CD4-positive, alpha-beta memory T cell (primary cell): ENCODE measurements at regions not wholly inside any gene's neighbourhood (a gene's known extent, or its start where the extent isn't known, plus 50 kb on each side); places are given as distances from the start of the nearest gene placed in this dataset.
A peak's percentile ranks its signal among the peaks of the same experiment; 100 is the strongest.

Experiments
- CTCF ChIA-PET: fragments of 350-600 bp; sonication (Branson Sonifier 250); formaldehyde crosslinking; loops from one replicate; lab custom pipeline; 2021; ENCODE audit warnings: inconsistent platforms; ENCODE audit not compliant: partially characterized antibody; lab: Charles Lee
- POLR2A ChIA-PET: fragments of 350-600 bp; sonication (Branson Sonifier 250); formaldehyde crosslinking; loops from one replicate; lab custom pipeline; 2021; ENCODE audit not compliant: partially characterized antibody; lab: Charles Lee
- DNase-seq, 5 donors: peaks; one replicate each; pipeline versions ENCODE4 v3.0.0 to v3.0.0-alpha.2; 2020 to 2022; ENCODE audit warnings: mixed read lengths in 1 of 5
- H3K27ac ChIP-seq: one replicate; pipeline ENCODE4 v1.7.0; 2013; ENCODE audit warnings: low read depth, low read length
- H3K27me3 ChIP-seq: 2 replicates; pipeline ENCODE4 v1.7.0; 2013; ENCODE audit warnings: mild to moderate bottlenecking, low read length, moderate library complexity; ENCODE audit not compliant: insufficient read depth
- H3K36me3 ChIP-seq: 2 replicates; pipeline ENCODE4 v1.7.0; 2013; ENCODE audit warnings: mild to moderate bottlenecking, low read length, moderate library complexity; ENCODE audit not compliant: insufficient read depth
- H3K4me1 ChIP-seq: 2 replicates; pipeline ENCODE4 v1.7.0; 2013; ENCODE audit warnings: mild to moderate bottlenecking, low read length, moderate library complexity; ENCODE audit not compliant: insufficient read depth
- H3K4me3 ChIP-seq, 2 donors: one replicate each; pipeline ENCODE4 v1.7.0; 2013; ENCODE audit warnings: low read length in 2 of 2, mild to moderate bottlenecking in 1 of 2
- H3K9me3 ChIP-seq, 2 donors: one replicate each; pipeline ENCODE4 v1.7.0; 2013; ENCODE audit warnings: low read length in 2 of 2, control low read depth in 1 of 2; ENCODE audit not compliant: control insufficient read depth in 1 of 2
- H3K27ac Mint-ChIP-seq, 7 donors: one replicate each; pipeline ENCODE4 v1.8.0; 2020 to 2021; ENCODE audit warnings: mixed read lengths in 7 of 7, mild to moderate bottlenecking in 6 of 7, inconsistent platforms in 3 of 7, moderate library complexity in 3 of 7
- H3K27me3 Mint-ChIP-seq, 2 donors: one replicate each; pipeline ENCODE4 v1.8.0; 2020 to 2021; ENCODE audit warnings: mixed read lengths in 2 of 2
- H3K36me3 Mint-ChIP-seq, 2 donors: one replicate each; pipeline ENCODE4 v1.8.0; 2020 to 2021; ENCODE audit warnings: mixed read lengths in 2 of 2, inconsistent platforms in 1 of 2, mild to moderate bottlenecking in 1 of 2
- H3K4me1 Mint-ChIP-seq, 4 donors: one replicate each; pipeline ENCODE4 v1.8.0; 2020 to 2021; ENCODE audit warnings: mixed read lengths in 4 of 4, mild to moderate bottlenecking in 1 of 4
- H3K4me3 Mint-ChIP-seq, 8 donors: one replicate each; pipeline ENCODE4 v1.8.0; 2020 to 2021; ENCODE audit warnings: mixed read lengths in 8 of 8, mild to moderate bottlenecking in 7 of 8, moderate library complexity in 6 of 8, inconsistent platforms in 3 of 8
- H3K9me3 Mint-ChIP-seq, 8 donors: one replicate each; pipeline ENCODE4 v1.8.0; 2020 to 2021; ENCODE audit warnings: mixed read lengths in 8 of 8, mild to moderate bottlenecking in 5 of 8, inconsistent platforms in 3 of 8, moderate library complexity in 1 of 8
- intact Hi-C: fragments of 100-400 bp; cut with micrococcal nuclease; formaldehyde crosslinking; loops from one replicate; pipeline ENCODE4 v1.15.1; 2023

DNA sequence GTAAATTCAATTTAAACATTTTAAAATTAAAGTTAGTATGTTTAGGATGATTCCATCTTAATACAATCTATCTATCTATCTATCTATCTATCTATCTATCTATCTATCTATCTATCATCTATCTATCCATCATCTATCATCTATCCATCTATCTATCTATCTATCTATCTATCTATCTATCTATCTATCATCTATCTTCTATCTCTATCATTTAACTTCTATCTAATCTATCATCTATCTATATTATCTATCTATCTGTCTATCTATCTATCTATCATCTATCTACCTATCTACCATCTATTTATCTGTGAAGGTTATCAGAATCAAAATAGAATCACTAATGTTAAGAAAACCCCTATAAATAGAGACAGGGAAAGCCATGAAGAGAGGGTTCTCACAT lies 78.3 kb downstream of the RAMP3 start:
- no peak overlapping the region for H3K4me3 Mint-ChIP-seq

DNA sequence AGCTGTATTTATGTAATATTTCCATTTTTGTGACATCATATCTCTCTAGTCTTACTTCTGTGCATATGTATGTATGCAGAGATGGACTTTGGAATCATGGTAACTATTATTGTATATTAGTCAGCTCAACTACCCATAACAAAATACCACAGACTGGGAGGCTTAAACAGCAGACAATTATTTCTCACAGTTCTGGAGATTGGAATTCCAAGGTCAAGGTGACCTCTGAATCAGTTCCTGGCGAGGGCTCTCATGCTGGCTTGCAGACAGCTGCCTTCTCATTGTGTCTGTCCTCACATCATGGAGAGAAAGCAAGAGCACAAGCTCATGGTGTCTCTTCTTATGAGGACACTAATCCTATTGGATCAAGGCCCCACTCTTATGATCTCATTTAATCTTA lies 79.1 kb downstream of the RAMP3 start:
- H3K27ac ChIP-seq = no peak overlapping the region
- no peaks in the 10 kb centered on the region for H3K36me3 ChIP-seq
- ChIA-PET CTCF (no interaction called here), POLR2A (no interaction called here)
- peaks cover 0 to 3% (median 0%) of the 10 kb centered on the region in 8 donors for H3K9me3 Mint-ChIP-seq
- no peak overlapping the region for H3K27ac Mint-ChIP-seq
- intact Hi-C loops = no loop called here
- no peaks in the 10 kb centered on the region for H3K36me3 Mint-ChIP-seq
- H3K4me1 ChIP-seq = no peaks in the 10 kb centered on the region
- no peak for DNase-seq
- H3K4me1 Mint-ChIP-seq = peaks cover 0 to 3% (median 0%) of the 10 kb centered on the region in 4 donors
- H3K4me3 ChIP-seq = no peak overlapping the region
- H3K27me3 Mint-ChIP-seq = peaks cover 14 to 20% of the 10 kb centered on the region in 2 donors
- no peak overlapping the region for H3K4me3 Mint-ChIP-seq
- H3K9me3 ChIP-seq = no peaks in the 10 kb centered on the region
- H3K27me3 ChIP-seq = no peaks in the 10 kb centered on the region

More for the DNA sequence above, 78.3 kb downstream of the RAMP3 start:
- H3K27ac Mint-ChIP-seq = no peak overlapping the region
- Histone ChIP-seq H3K9me3 (no peaks in the 10 kb centered on the region), H3K36me3 (no peaks in the 10 kb centered on the region), H3K4me1 (no peaks in the 10 kb centered on the region), H3K27me3 (no peaks in the 10 kb centered on the region), H3K4me3 (no peak overlapping the region), H3K27ac (no peak overlapping the region)
- H3K27me3 Mint-ChIP-seq = peaks cover 11 to 14% of the 10 kb centered on the region in 2 donors
- peaks cover 0 to 3% (median 0%) of the 10 kb centered on the region in 8 donors for H3K9me3 Mint-ChIP-seq
- intact Hi-C loops = no loop called here
- ChIA-PET CTCF (no interaction called here), POLR2A (no interaction called here)
- peaks cover 0 to 3% (median 0%) of the 10 kb centered on the region in 4 donors for H3K4me1 Mint-ChIP-seq
- H3K36me3 Mint-ChIP-seq = no peaks in the 10 kb centered on the region
- DNase-seq = no peak

DNA sequence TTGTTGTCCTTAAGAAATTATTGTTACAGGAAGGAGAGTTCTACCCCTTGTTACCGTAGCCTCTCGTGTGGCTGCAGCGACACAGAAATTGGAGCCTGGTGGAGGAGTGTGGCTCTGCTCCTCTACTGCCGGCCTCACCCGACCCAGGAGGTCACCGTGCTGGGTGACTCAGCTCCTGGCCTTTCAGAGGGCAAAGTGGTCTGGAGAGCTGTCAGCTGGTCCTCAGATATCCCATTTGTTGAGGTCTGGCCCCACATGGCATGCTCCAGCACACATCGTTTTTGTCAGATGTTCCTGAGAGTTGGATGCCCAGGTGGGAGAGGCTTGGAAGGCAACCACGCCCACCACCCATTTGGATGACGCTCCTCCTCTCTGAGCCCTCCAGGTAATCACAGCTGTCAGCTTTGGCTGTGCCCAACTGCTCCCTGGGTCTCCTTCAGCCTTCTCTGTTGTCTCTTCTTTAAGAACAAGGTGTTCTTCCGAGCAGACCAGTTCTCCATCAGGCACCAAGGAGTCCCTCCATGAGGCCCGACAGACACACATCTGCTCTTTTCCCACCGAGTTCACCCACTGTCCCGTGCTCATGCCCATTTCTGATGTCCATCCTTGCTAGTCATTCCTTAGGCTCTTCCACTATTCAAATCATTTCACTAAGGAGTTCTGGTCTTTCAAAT lies 80.3 kb downstream of the RAMP3 start:
- DNase-seq = no peak
- peaks cover 0 to 3% (median 0%) of the 10 kb centered on the region in 8 donors for H3K9me3 Mint-ChIP-seq
- Histone ChIP-seq H3K36me3 (no peaks in the 10 kb centered on the region), H3K4me3 (no peak overlapping the region), H3K27ac (no peak overlapping the region), H3K4me1 (no peaks in the 10 kb centered on the region), H3K9me3 (no peaks in the 10 kb centered on the region), H3K27me3 (no peaks in the 10 kb centered on the region)
- no peaks in the 10 kb centered on the region for H3K36me3 Mint-ChIP-seq
- H3K4me1 Mint-ChIP-seq = peaks cover 0 to 3% (median 0%) of the 10 kb centered on the region in 4 donors
- CTCF ChIA-PET = interaction anchor here (0.8 kb wide), 1 partner anchor 21 kb away, joined by 3 read pairs; no protein-coding TSS in a partner anchor
- no peak overlapping the region for H3K4me3 Mint-ChIP-seq
- peaks cover 14 to 25% of the 10 kb centered on the region in 2 donors for H3K27me3 Mint-ChIP-seq
- no peak overlapping the region for H3K27ac Mint-ChIP-seq
- intact Hi-C loops = no loop called here
- POLR2A ChIA-PET = no interaction called here

DNA sequence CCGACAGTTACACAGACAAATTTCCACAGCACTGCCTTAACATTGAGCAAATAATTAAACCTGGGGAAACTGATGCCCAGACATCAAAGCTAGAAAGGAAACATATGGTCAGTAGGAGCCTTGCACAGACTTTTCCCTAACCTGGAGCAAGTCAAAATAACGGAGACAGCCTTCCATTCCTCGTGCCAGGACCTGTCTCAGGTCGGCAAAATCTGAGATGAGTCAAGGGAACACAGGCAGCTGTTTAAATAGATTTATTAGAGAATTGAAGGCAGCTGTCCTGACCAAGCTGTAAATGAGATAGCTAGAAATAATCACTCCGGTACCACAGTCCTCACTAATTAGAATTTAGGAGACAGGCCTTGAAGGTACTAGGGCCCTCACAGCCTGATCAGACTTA lies 81.2 kb downstream of the RAMP3 start:
- CTCF ChIA-PET = no interaction called here
- peaks cover 13 to 32% of the 10 kb centered on the region in 2 donors for H3K27me3 Mint-ChIP-seq

DNA sequence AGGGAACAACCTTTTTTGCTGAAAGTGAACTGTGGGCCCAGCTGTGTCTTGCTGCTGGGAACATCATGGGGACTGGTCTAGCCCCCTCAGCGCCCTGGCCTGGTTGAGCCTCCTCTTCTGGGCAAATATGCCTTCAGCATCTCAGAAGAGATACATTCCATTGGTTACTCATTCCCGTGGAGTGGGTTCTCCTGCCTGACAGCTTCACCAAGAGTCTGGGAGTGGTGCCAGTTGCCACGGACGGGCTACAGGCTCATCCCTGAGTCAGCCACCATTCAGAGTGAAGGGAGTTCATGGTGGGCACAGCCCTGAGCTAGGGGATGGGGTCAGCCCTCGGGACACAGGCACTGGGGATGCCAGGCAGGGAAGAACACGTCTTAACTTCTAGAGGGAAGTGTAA lies 81.9 kb downstream of the RAMP3 start:
- Mint-ChIP-seq H3K27ac (no peak overlapping the region), H3K27me3 (peaks cover 11 to 32% of the 10 kb centered on the region in 2 donors), H3K9me3 (peaks cover 0 to 3% (median 0%) of the 10 kb centered on the region in 8 donors), H3K4me1 (peaks cover 0 to 1% (median 0%) of the 10 kb centered on the region in 4 donors), H3K36me3 (no peaks in the 10 kb centered on the region), H3K4me3 (peak overlapping the region in 1 of 8 donors; percentile 24)
- H3K27me3 ChIP-seq = no peaks in the 10 kb centered on the region
- ChIA-PET POLR2A (no interaction called here), CTCF (no interaction called here)
- intact Hi-C loops = no loop called here
- H3K9me3 ChIP-seq = no peaks in the 10 kb centered on the region
- H3K27ac ChIP-seq = no peak overlapping the region
- no peak overlapping the region for H3K4me3 ChIP-seq
- DNase-seq = no peak
- H3K4me1 ChIP-seq = no peaks in the 10 kb centered on the region
- no peaks in the 10 kb centered on the region for H3K36me3 ChIP-seq

More for the DNA sequence above, 81.2 kb downstream of the RAMP3 start:
- H3K4me1 Mint-ChIP-seq = peaks cover 0 to 1% (median 0%) of the 10 kb centered on the region in 4 donors
- peaks cover 0 to 3% (median 0%) of the 10 kb centered on the region in 8 donors for H3K9me3 Mint-ChIP-seq
- Histone ChIP-seq H3K27me3 (no peaks in the 10 kb centered on the region), H3K4me1 (no peaks in the 10 kb centered on the region), H3K27ac (no peak overlapping the region), H3K4me3 (no peak overlapping the region), H3K9me3 (no peaks in the 10 kb centered on the region), H3K36me3 (no peaks in the 10 kb centered on the region)
- H3K36me3 Mint-ChIP-seq = no peaks in the 10 kb centered on the region
- intact Hi-C loops = no loop called here
- H3K27ac Mint-ChIP-seq = no peak overlapping the region
- POLR2A ChIA-PET = no interaction called here
- H3K4me3 Mint-ChIP-seq = no peak overlapping the region
- DNase-seq = no peak

DNA sequence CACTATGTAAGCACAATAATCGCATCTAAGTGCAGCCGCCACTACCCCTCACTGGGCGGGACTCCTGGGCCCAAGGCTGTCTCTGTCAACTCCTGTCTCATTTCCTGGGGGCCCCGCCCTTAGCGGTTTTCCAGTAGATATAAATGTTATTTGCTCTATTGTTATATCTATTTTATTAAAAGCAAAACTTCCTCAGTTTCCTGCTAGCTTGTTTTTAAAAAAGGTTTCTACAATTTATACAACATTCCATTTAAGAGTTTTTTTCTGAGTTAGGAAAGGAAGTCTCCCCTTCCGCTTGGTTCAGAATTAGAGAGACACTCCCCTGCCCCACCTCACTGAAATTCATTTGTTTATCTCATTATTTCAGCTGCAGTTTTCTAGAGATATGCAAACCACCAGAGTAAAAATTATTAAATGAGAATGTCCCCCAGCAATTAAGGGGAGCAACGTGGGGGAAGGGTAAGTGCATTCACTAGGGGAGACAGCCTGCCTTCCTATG lies 82.7 kb downstream of the RAMP3 start:
- CTCF ChIA-PET = interaction anchor here (1.6 kb wide), 1 partner anchor 21 kb away, joined by 5 read pairs; no protein-coding TSS in a partner anchor
- peak overlapping the region in 2 of 8 donors; percentile 9 to 39 for H3K4me3 Mint-ChIP-seq

DNA sequence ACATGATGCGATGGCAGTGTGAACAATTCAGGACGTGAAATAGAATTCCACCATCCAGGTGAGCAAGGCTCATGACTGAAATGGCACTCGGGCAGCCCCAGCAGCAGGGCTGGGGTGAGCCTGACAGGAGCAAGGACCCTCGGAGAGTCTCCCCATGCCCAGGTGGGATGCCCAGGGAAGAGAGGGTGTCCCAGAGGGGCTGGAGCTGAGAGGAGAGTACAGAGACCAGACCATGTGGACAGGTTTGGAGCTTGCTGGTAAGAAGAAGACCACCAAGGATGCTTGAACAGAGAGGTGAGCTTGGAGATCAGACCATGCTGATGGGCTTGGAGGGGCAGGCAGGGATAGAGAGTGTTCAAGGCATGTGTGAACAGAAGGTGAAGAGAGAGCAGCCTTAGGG lies 83.3 kb downstream of the RAMP3 start:
- Histone ChIP-seq H3K4me1 (no peaks in the 10 kb centered on the region), H3K9me3 (no peaks in the 10 kb centered on the region), H3K36me3 (no peaks in the 10 kb centered on the region), H3K4me3 (no peak overlapping the region), H3K27ac (no peak overlapping the region), H3K27me3 (peaks cover 4% of the 10 kb centered on the region)
- intact Hi-C loops = no loop called here
- no peak for DNase-seq
- CTCF ChIA-PET = interaction anchor here (1.6 kb wide), 1 partner anchor 20 kb away, joined by 5 read pairs; no protein-coding TSS in a partner anchor
- POLR2A ChIA-PET = no interaction called here
- Mint-ChIP-seq H3K4me3 (peak overlapping the region in 1 of 8 donors; percentile 38), H3K4me1 (peaks cover 0 to 4% (median 0%) of the 10 kb centered on the region in 4 donors), H3K27me3 (peaks cover 15 to 32% of the 10 kb centered on the region in 2 donors), H3K27ac (peak overlapping the region in 3 of 7 donors; percentile 14 to 65 (median 55)), H3K36me3 (no peaks in the 10 kb centered on the region), H3K9me3 (peaks cover 0 to 3% (median 0%) of the 10 kb centered on the region in 8 donors)

More for the DNA sequence above, 82.7 kb downstream of the RAMP3 start:
- Histone ChIP-seq H3K27ac (no peak overlapping the region), H3K36me3 (no peaks in the 10 kb centered on the region), H3K4me3 (no peak overlapping the region), H3K27me3 (peaks cover 4% of the 10 kb centered on the region), H3K4me1 (no peaks in the 10 kb centered on the region), H3K9me3 (no peaks in the 10 kb centered on the region)
- no peak for DNase-seq
- H3K27me3 Mint-ChIP-seq = peaks cover 13 to 29% of the 10 kb centered on the region in 2 donors
- POLR2A ChIA-PET = no interaction called here
- peaks cover 0 to 3% (median 0%) of the 10 kb centered on the region in 4 donors for H3K4me1 Mint-ChIP-seq
- intact Hi-C loops = no loop called here
- H3K36me3 Mint-ChIP-seq = no peaks in the 10 kb centered on the region
- H3K27ac Mint-ChIP-seq = no peak overlapping the region
- peaks cover 0 to 3% (median 0%) of the 10 kb centered on the region in 8 donors for H3K9me3 Mint-ChIP-seq
